ENCODE measurements at regions not wholly inside any gene's neighbourhood (a gene's known extent, or its start where the extent isn't known, plus 50 kb on each side); places are given as distances from the start of the nearest gene placed in this dataset.

DNA sequence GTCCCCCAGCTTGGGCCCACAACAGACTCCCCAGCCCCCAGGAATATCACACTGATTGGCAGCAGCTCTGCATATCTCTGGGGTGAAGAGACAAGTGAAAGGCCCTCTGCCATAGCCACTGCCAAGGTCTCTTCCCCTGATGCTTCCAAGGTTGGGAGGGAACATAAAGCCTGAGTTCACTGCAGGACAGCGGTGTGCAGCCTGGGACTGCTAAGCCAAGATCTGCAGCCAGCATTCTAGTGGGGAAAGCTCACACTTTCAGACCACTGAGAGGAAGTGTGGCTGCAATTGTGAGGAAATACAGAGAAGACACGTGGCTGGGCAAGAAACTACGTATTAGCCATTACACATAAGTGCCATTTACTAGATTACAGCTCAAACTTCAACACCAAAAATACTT, 100.7 kb downstream of the MAIP1 start:
- Histone ChIP-seq H3K36me3 (no peaks in the 10 kb centered on the region), H3K27ac (no peak overlapping the region), H3K27me3 (replicated peaks; ENCODE audit: insufficient read depth) (no peaks in the 10 kb centered on the region), H3K4me1 (replicated peaks) (no peaks in the 10 kb centered on the region), H3K4me3 (no peak overlapping the region), H3K9me3 (no peaks in the 10 kb centered on the region)
- DNase-seq (ENCODE audit: low spot score): no peak
- TF ChIP-seq POLR2A (IDR thresholded peaks at IDR 0.05): no peak
- TF ChIP-seq POLR2AphosphoS5 (IDR thresholded peaks at IDR 0.05): no peak
- no peak for TF ChIP-seq CTCF (IDR thresholded peaks at IDR 0.05)
- WGBS: 91% methylated on average over 3 of the region's 3 CpGs
- intact Hi-C loops (cut with DNase I): loop anchor here (10.0 kb wide), 1 partner anchor 229 kb away; no protein-coding TSS in a partner anchor

DNA sequence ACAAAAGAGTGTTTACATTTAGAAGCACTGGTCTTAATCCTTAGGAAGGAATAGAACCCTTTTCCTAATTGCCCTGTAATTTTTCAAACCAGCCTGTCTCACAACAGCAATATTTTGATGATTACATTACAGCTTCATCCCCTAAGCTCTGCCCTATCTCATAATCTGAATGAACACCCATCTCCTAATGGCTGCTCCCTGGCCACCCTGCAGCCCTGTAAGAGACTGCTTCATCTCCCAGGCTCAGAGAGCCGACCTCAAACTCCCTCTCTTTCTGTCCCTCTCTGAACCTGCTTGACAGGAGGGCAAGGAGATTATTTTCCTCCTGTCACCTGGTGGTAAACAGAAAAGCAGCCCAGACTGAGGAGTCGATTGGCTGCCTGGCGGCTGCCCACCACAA, 107.8 kb downstream of the MAIP1 start:
- TF ChIP-seq CTCF (IDR thresholded peaks at IDR 0.05) (no peak), POLR2A (IDR thresholded peaks at IDR 0.05) (no peak), POLR2AphosphoS5 (IDR thresholded peaks at IDR 0.05) (no peak)
- Histone ChIP-seq H3K4me3 (no peak overlapping the region), H3K9me3 (no peaks in the 10 kb centered on the region), H3K27me3 (replicated peaks; ENCODE audit: insufficient read depth) (no peaks in the 10 kb centered on the region), H3K36me3 (no peaks in the 10 kb centered on the region), H3K27ac (no peak overlapping the region), H3K4me1 (replicated peaks) (no peaks in the 10 kb centered on the region)
- intact Hi-C loops (cut with DNase I): no loop called here
- DNase-seq (ENCODE audit: low spot score): no peak
- 85% methylated on average over 3 of the region's 3 CpGs for WGBS

DNA sequence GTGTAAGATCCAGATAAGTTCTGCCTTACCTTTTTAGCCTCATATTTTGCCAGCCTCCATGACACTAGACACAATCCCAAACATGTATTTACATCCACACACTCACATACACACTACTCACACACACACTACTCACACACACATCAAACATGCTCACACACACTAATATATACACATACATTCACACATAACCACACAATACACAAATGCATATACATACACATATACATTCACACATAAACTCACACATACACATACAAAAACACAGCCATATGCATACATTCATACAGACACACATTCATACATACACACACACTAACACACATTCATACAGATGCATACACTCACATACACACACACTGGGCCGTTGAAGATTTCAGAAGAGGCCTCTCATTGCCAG, 109.5 kb downstream of the MAIP1 start:
- H3K4me1 ChIP-seq (replicated peaks): no peaks in the 10 kb centered on the region
- 50% methylated on average over 1 of the region's 1 CpG for WGBS
- H3K27me3 ChIP-seq (replicated peaks; ENCODE audit: insufficient read depth): no peaks in the 10 kb centered on the region
- TF ChIP-seq POLR2AphosphoS5 (IDR thresholded peaks at IDR 0.05): no peak
- TF ChIP-seq CTCF (IDR thresholded peaks at IDR 0.05): no peak
- no peak for TF ChIP-seq POLR2A (IDR thresholded peaks at IDR 0.05)
- H3K4me3 ChIP-seq: no peak overlapping the region
- H3K36me3 ChIP-seq: no peaks in the 10 kb centered on the region
- no peak for DNase-seq (ENCODE audit: low spot score)
- intact Hi-C loops (cut with DNase I): no loop called here
- H3K9me3 ChIP-seq: no peaks in the 10 kb centered on the region
- no peak overlapping the region for H3K27ac ChIP-seq

DNA sequence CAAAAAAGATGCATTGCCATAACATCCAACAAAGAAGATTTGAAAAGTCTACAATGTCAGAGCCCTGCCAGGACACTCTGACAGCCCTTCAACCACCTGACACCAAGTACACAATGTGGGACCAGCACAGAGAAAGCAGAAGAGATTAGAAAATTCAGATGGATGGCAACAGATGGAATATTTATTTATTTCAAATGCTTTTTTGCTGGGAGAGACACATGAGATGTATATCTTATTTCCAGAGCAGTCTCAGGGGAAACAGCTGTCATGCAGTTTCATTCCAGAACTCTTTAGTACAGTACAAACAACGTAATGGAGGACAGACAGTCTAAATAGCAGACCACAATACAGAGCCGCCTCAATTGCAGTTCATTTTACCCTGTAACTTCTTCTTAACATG, 110.1 kb downstream of the MAIP1 start:
- no peaks in the 10 kb centered on the region for H3K4me1 ChIP-seq (replicated peaks)
- intact Hi-C loops (cut with DNase I): no loop called here
- no peak for TF ChIP-seq CTCF (IDR thresholded peaks at IDR 0.05)
- no peak for TF ChIP-seq POLR2AphosphoS5 (IDR thresholded peaks at IDR 0.05)
- TF ChIP-seq POLR2A (IDR thresholded peaks at IDR 0.05): no peak
- no peak overlapping the region for H3K27ac ChIP-seq
- WGBS: 47% methylated on average over 2 of the region's 2 CpGs
- no peaks in the 10 kb centered on the region for H3K36me3 ChIP-seq
- no peak for DNase-seq (ENCODE audit: low spot score)
- no peaks in the 10 kb centered on the region for H3K27me3 ChIP-seq (replicated peaks; ENCODE audit: insufficient read depth)
- no peak overlapping the region for H3K4me3 ChIP-seq
- H3K9me3 ChIP-seq: no peaks in the 10 kb centered on the region

GRCh38 chr2:200066417-200066816, 111.0 kb downstream of the MAIP1 start:
- no peaks in the 10 kb centered on the region for H3K4me1 ChIP-seq (replicated peaks)
- H3K27me3 ChIP-seq (replicated peaks; ENCODE audit: insufficient read depth): no peaks in the 10 kb centered on the region
- intact Hi-C loops (cut with DNase I): no loop called here
- TF ChIP-seq POLR2AphosphoS5 (IDR thresholded peaks at IDR 0.05) (no peak), POLR2A (IDR thresholded peaks at IDR 0.05) (no peak), CTCF (IDR thresholded peaks at IDR 0.05) (no peak)
- no peak overlapping the region for H3K27ac ChIP-seq
- no peak for DNase-seq (ENCODE audit: low spot score)
- H3K36me3 ChIP-seq: no peaks in the 10 kb centered on the region
- 88% methylated on average over 2 of the region's 2 CpGs for WGBS
- H3K4me3 ChIP-seq: no peak overlapping the region
- no peaks in the 10 kb centered on the region for H3K9me3 ChIP-seq
